Breast epithelium (tissue), 3 donors: ENCODE measurements at regions not wholly inside any gene's neighbourhood (a gene's known extent, or its start where the extent isn't known, plus 50 kb on each side); places are given as distances from the start of the nearest gene placed in this dataset.

Source experiments
- CTCF ChIP-seq, 3 donors: fragments of 450-650 bp; IDR thresholded peaks; one replicate each; pipeline ENCODE4 v1.5.1; 2016 to 2017; ENCODE audit warnings: antibody characterized with exemption in 3 of 3, mild to moderate bottlenecking in 3 of 3, moderate library complexity in 3 of 3
- POLR2A ChIP-seq: fragments of 450-650 bp; IDR thresholded peaks from one replicate; pipeline ENCODE4 v1.6.1; 2016; ENCODE audit warnings: antibody characterized with exemption, mild to moderate bottlenecking, moderate library complexity

- no peak for TF ChIP-seq POLR2A
- no peak for TF ChIP-seq CTCF (IDR thresholded peaks at IDR 0.05)
Observed at GRCh38 chr2:136057023-136057801, 60.7 kb downstream of the CXCR4 start.
